Hematopoietic multipotent progenitor cell (in vitro differentiated cells): ENCODE measurements at regions not wholly inside any gene's neighbourhood (a gene's known extent, or its start where the extent isn't known, plus 50 kb on each side); places are given as distances from the start of the nearest gene placed in this dataset.
"Not testable (repeated sequence)": the region's sequence is repeated elsewhere in the genome, so short reads cannot be mapped to it uniquely, and the experiment has no call there.

Experiments
- DNase-seq, 3 donors: peaks; one replicate each; pipeline ENCODE4 v3.0.0-alpha.2; 2011 to 2015; ENCODE audit warnings: low read depth in 2 of 3, low spot score in 2 of 3

- DNase-seq = no peak
Measured at GRCh38 chr21:28725396-28725795, 267.3 kb downstream of the LTN1 start.

- no peak for DNase-seq
Measured at GRCh38 chr21:28723646-28724045, 269.0 kb downstream of the LTN1 start.

GRCh38 chr21:28719723-28720122, 273.0 kb downstream of the LTN1 start:
- DNase-seq = no peak

- no peak for DNase-seq
Measured at GRCh38 chr21:28714777-28715464, 277.8 kb downstream of the LTN1 start.

GRCh38 chr21:28712411-28712810, 280.3 kb downstream of the LTN1 start:
- no peak for DNase-seq

- no peak for DNase-seq
Measured at GRCh38 chr21:28705616-28706015, 287.1 kb downstream of the LTN1 start.

GRCh38 chr21:28704746-28705145, 287.9 kb downstream of the LTN1 start:
- DNase-seq = no peak

GRCh38 chr21:28703861-28704260, 288.8 kb downstream of the LTN1 start:
- no peak for DNase-seq

- peak in 2 of 3 donors; percentile 5 to 56 for DNase-seq
Measured at GRCh38 chr21:28699596-28700259, 292.9 kb downstream of the LTN1 start.

GRCh38 chr21:28699186-28699585, 293.5 kb downstream of the LTN1 start:
- DNase-seq = no peak

GRCh38 chr21:28696844-28697410, 295.8 kb downstream of the LTN1 start:
- DNase-seq = no peak

- no peak for DNase-seq
Measured at GRCh38 chr21:28693476-28693875, 299.2 kb downstream of the LTN1 start.

- DNase-seq = no peak
Measured at GRCh38 chr21:28690196-28690595, 302.5 kb downstream of the LTN1 start.

- DNase-seq = no peak
Measured at GRCh38 chr21:28688381-28688780, 304.3 kb downstream of the LTN1 start.

- no peak for DNase-seq
Measured at GRCh38 chr21:28687586-28687985, 305.1 kb downstream of the LTN1 start.

- DNase-seq = no peak
Measured at GRCh38 chr21:28683982-28684752, 308.5 kb downstream of the LTN1 start.

- not testable (repeated sequence) for DNase-seq
Measured at GRCh38 chr21:28682884-28683283, 309.8 kb downstream of the LTN1 start.

GRCh38 chr21:28677096-28677495, 315.6 kb downstream of the LTN1 start:
- not testable (repeated sequence) for DNase-seq

GRCh38 chr21:28675331-28676041, 317.2 kb downstream of the LTN1 start:
- no peak for DNase-seq

GRCh38 chr21:28674763-28675162, 317.9 kb downstream of the LTN1 start:
- DNase-seq = no peak
